Non-pigmented ciliary epithelial cell (primary cell): ENCODE measurements at regions not wholly inside any gene's neighbourhood (a gene's known extent, or its start where the extent isn't known, plus 50 kb on each side); places are given as distances from the start of the nearest gene placed in this dataset.

ENCODE experiments used
- DNase-seq: peaks from one replicate; pipeline ENCODE4 v3.0.0-alpha.2; 2010; ENCODE audit warnings: low read depth

- DNase-seq: no peak
These were observed 1878.0 kb downstream of the MRPL39 start for GRCh38 chr21:23729331-23729730.

GRCh38 chr21:23725576-23725975 is 1881.7 kb downstream of the MRPL39 start:
- DNase-seq: no peak

- no peak for DNase-seq
These were observed 1888.6 kb downstream of the MRPL39 start for GRCh38 chr21:23718446-23719285.

- DNase-seq: no peak
These were observed 1895.1 kb downstream of the MRPL39 start for GRCh38 chr21:23712166-23712565.

GRCh38 chr21:23706431-23706830 is 1900.8 kb downstream of the MRPL39 start:
- DNase-seq: no peak

GRCh38 chr21:23699402-23699801 is 1907.9 kb downstream of the MRPL39 start:
- no peak for DNase-seq

- no peak for DNase-seq
These were observed 1908.7 kb downstream of the MRPL39 start for GRCh38 chr21:23698619-23699018.

GRCh38 chr21:23695443-23695842 is 1911.8 kb downstream of the MRPL39 start:
- no peak for DNase-seq

GRCh38 chr21:23694390-23694789 is 1912.9 kb downstream of the MRPL39 start:
- DNase-seq: no peak

GRCh38 chr21:23690316-23690715 is 1917.0 kb downstream of the MRPL39 start:
- DNase-seq: no peak

GRCh38 chr21:23686737-23687523 is 1920.4 kb downstream of the MRPL39 start:
- no peak for DNase-seq

GRCh38 chr21:23684431-23684830 is 1922.8 kb downstream of the MRPL39 start:
- DNase-seq: no peak

- DNase-seq: no peak
These were observed 1943.0 kb downstream of the MRPL39 start for GRCh38 chr21:23664193-23664694.

GRCh38 chr21:23660560-23660959 is 1946.7 kb downstream of the MRPL39 start:
- no peak for DNase-seq

GRCh38 chr21:23644768-23645167 is 1962.5 kb downstream of the MRPL39 start:
- DNase-seq: no peak

GRCh38 chr21:23639721-23640120 is 1967.6 kb downstream of the MRPL39 start:
- DNase-seq: no peak

GRCh38 chr21:23638131-23638695 is 1969.1 kb downstream of the MRPL39 start:
- DNase-seq: no peak

GRCh38 chr21:23633447-23633940 is 1973.8 kb downstream of the MRPL39 start:
- no peak for DNase-seq

GRCh38 chr21:23624281-23624680 is 1983.0 kb downstream of the MRPL39 start:
- DNase-seq: no peak

GRCh38 chr21:23613014-23613413 is 1994.3 kb downstream of the MRPL39 start:
- DNase-seq: no peak

- DNase-seq: no peak
These were observed 1995.1 kb downstream of the MRPL39 start for GRCh38 chr21:23612210-23612609.

- DNase-seq: no peak
These were observed 1999.4 kb downstream of the MRPL39 start for GRCh38 chr21:23607782-23608431.
